Endothelial cell of umbilical vein (primary cell): ENCODE measurements at regions not wholly inside any gene's neighbourhood (a gene's known extent, or its start where the extent isn't known, plus 50 kb on each side); places are given as distances from the start of the nearest gene placed in this dataset.

Experiments
- BruUV-seq: library from RNA; stranded (reverse); fragments of 400-500 nt; replicated peaks from 2 replicates; lab custom pipeline; 2021; lab: Mats Ljungman, UMichigan
- CTCF ChIA-PET: fragments of 300-600, 350-600 bp; sonication (Branson Sonifier 250); formaldehyde crosslinking; loops from one replicate; lab custom pipeline; 2021; ENCODE audit warnings: antibody characterized with exemption, inconsistent platforms; lab: Charles Lee
- POLR2A ChIA-PET: fragments of 300-600, 350-600 bp; sonication (Branson Sonifier 250); formaldehyde crosslinking; loops from one replicate; lab custom pipeline; 2021; ENCODE audit warnings: antibody characterized with exemption, inconsistent platforms; lab: Charles Lee
- DNase-seq: peaks from one replicate; pipeline ENCODE4 v3.0.0-alpha.2; 2011; ENCODE audit warnings: low read depth, low spot score
- FAIRE-seq: peaks from 2 replicates; lab custom pipeline; 2011; peaks lifted over from hg19 to GRCh38; lab: Jason Lieb, UNC
- H2AFZ ChIP-seq: 2 replicates; pipeline ENCODE4 v1.6.0; 2012; ENCODE audit warnings: low read depth, low read length, control low read depth, inconsistent platforms
- H3K27ac ChIP-seq: 2 replicates; pipeline ENCODE4 v1.5.1; 2011; ENCODE audit warnings: low read depth, mild to moderate bottlenecking, control low read depth, low read length, moderate library complexity; ENCODE audit not compliant: insufficient read depth
- H3K27me3 ChIP-seq, 2 experiments: 2 replicates each; pipeline versions ENCODE4 v1.6.0 to v1.6.1; 2011; ENCODE audit warnings: low read length in 2 of 2, mixed read lengths in 1 of 2; ENCODE audit not compliant: control insufficient read depth in 2 of 2, insufficient read depth in 2 of 2
- H3K36me3 ChIP-seq, 2 experiments: 2 replicates in 1 of 2; 3 replicates in 1 of 2; pipeline ENCODE4 v1.5.1; 2011; ENCODE audit warnings: low read length in 2 of 2, mild to moderate bottlenecking in 1 of 2, moderate library complexity in 1 of 2; ENCODE audit not compliant: control insufficient read depth in 2 of 2, insufficient read depth in 2 of 2; ENCODE audit errors: extremely low read depth in 1 of 2
- H3K4me1 ChIP-seq: 3 replicates; pipeline ENCODE4 v1.5.1; 2011; ENCODE audit warnings: mild to moderate bottlenecking, low read length; ENCODE audit not compliant: control insufficient read depth, insufficient read depth; ENCODE audit errors: extremely low read depth
- H3K4me2 ChIP-seq: 2 replicates; pipeline ENCODE4 v1.6.1; 2011; ENCODE audit warnings: low read length, control low read depth, mixed read lengths; ENCODE audit not compliant: insufficient read depth
- H3K4me3 ChIP-seq, 3 experiments: fragments of 200-600 bp in 1 of 3; sonication (generic), shearing (Covaris generic) in 1 of 3; replicated peaks in 1 of 3; 2 replicates each; pipeline ENCODE4 v1.5.1; 2011 to 2016; ENCODE audit warnings: control low read depth in 3 of 3, low read length in 3 of 3, mild to moderate bottlenecking in 2 of 3, inconsistent platforms in 1 of 3, low read depth in 1 of 3, moderate library complexity in 1 of 3; ENCODE audit not compliant: insufficient read depth in 1 of 3
- H3K79me2 ChIP-seq: 2 replicates; pipeline ENCODE4 v1.6.0; 2012; ENCODE audit warnings: low read length, inconsistent platforms; ENCODE audit not compliant: control insufficient read depth, insufficient read depth
- H3K9ac ChIP-seq: replicated peaks from 2 replicates; pipeline ENCODE3; 2011; ENCODE audit warnings: low read length, control low read depth; ENCODE audit not compliant: insufficient read depth; ENCODE audit errors: extremely low read depth
- H3K9me1 ChIP-seq: replicated peaks from 3 replicates; pipeline ENCODE4 v1.6.0; 2011; ENCODE audit warnings: mild to moderate bottlenecking, low read length; ENCODE audit not compliant: control insufficient read depth, insufficient read depth; ENCODE audit errors: extremely low read depth
- H3K9me3 ChIP-seq: replicated peaks from 2 replicates; pipeline ENCODE4 v1.5.1; 2012; ENCODE audit warnings: low read length, inconsistent platforms; ENCODE audit not compliant: control insufficient read depth, insufficient read depth
- H4K20me1 ChIP-seq: replicated peaks from 2 replicates; pipeline ENCODE3; 2011; ENCODE audit warnings: mild to moderate bottlenecking, low read length; ENCODE audit not compliant: control insufficient read depth, insufficient read depth; ENCODE audit errors: extremely low read depth
- CTCF ChIP-seq, 2 donors: IDR thresholded peaks; 1 replicate in 1 of 2; 2 replicates in 1 of 2; pipeline ENCODE4 v1.5.1; 2011; ENCODE audit warnings: low read length in 2 of 2, mild to moderate bottlenecking in 2 of 2, moderate library complexity in 2 of 2, control low read depth in 1 of 2, inconsistent platforms in 1 of 2, low read depth in 1 of 2; ENCODE audit not compliant: insufficient read depth in 1 of 2; ENCODE audit errors: extremely low read depth in 1 of 2
- EZH2 ChIP-seq: IDR thresholded peaks from 2 replicates; pipeline ENCODE4 v1.6.1; 2012; ENCODE audit warnings: borderline replicate concordance, low read depth, mild to moderate bottlenecking, moderate library complexity, low read length, inconsistent platforms; ENCODE audit not compliant: severe bottlenecking
- FOS ChIP-seq: IDR thresholded peaks from 2 replicates; pipeline ENCODE4 v1.6.1; 2011; ENCODE audit warnings: mild to moderate bottlenecking, low read length, moderate library complexity, borderline replicate concordance; ENCODE audit not compliant: insufficient read depth
- GATA2 ChIP-seq: IDR thresholded peaks from 2 replicates; pipeline ENCODE4 v1.7.0; 2011; ENCODE audit warnings: low read depth, mild to moderate bottlenecking, moderate library complexity, mixed read lengths, low read length; ENCODE audit not compliant: insufficient read length, insufficient read depth
- JUN ChIP-seq: IDR thresholded peaks from 2 replicates; pipeline ENCODE4 v1.6.1; 2011; ENCODE audit warnings: borderline replicate concordance, low read depth; ENCODE audit not compliant: insufficient read length, insufficient read depth
- MAX ChIP-seq: IDR thresholded peaks from 2 replicates; pipeline ENCODE4 v1.6.1; 2011; ENCODE audit not compliant: insufficient read depth, insufficient read length
- MYC ChIP-seq: IDR thresholded peaks from one replicate; pipeline ENCODE4 v1.6.1; 2011; ENCODE audit warnings: mild to moderate bottlenecking, low read depth, low read length
- POLR2A ChIP-seq: IDR thresholded peaks from 2 replicates; pipeline ENCODE4 v1.6.1; 2012; ENCODE audit warnings: low read depth, mild to moderate bottlenecking, control low read depth, low read length
- POLR2AphosphoS5 ChIP-seq: IDR thresholded peaks from 2 replicates; pipeline ENCODE4 v1.6.1; 2012; ENCODE audit warnings: low read depth, mild to moderate bottlenecking, control low read depth, low read length, moderate library complexity; ENCODE audit not compliant: insufficient read depth
- dilution Hi-C: fragments of 300-500 bp; cut with MboI; formaldehyde crosslinking; loops from one replicate; pipeline ENCODE4 v1.15.0; 2019; ENCODE audit warnings: low sequenced_read_pairs; ENCODE audit not compliant: extremely low pct_ligation_motif_present
- intact Hi-C: fragments of 100-400 bp; cut with micrococcal nuclease; formaldehyde crosslinking; loops from one replicate; pipeline ENCODE4 v1.10.0; 2022

GRCh38 chr2:20913491-20913890 is 90.6 kb upstream of the LDAH start:
- Histone ChIP-seq H3K79me2 (no peaks in the 10 kb centered on the region), H3K4me3 (no peak overlapping the region), H2AFZ (no peak overlapping the region), H3K9me3 (no peaks in the 10 kb centered on the region), H4K20me1 (no peaks in the 10 kb centered on the region), H3K36me3 (no peaks in the 10 kb centered on the region), H3K9me1 (no peaks in the 10 kb centered on the region), H3K27me3 (no peaks in the 10 kb centered on the region), H3K4me1 (no peaks in the 10 kb centered on the region), H3K27ac (no peak overlapping the region), H3K9ac (no peak overlapping the region), H3K4me2 (no peak overlapping the region)
- ChIA-PET CTCF (interaction anchor here (1.2 to 5.1 kb wide), 2 partner anchors 50 to 253 kb away, joined by 3 to 21 read pairs; no protein-coding TSS in a partner anchor), POLR2A (no interaction called here)
- DNase-seq: no peak
- intact Hi-C loops (no loop called here), dilution Hi-C loops (no loop called here)
- no peak for TF ChIP-seq MYC
- TF ChIP-seq POLR2AphosphoS5: no peak
- TF ChIP-seq CTCF (IDR thresholded peaks at IDR 0.05; ENCODE audit: extremely low read depth in 1 of 2, insufficient read depth in 1 of 2, low read depth in 1 of 2, low read length in 2 of 2): no peak
- no peak for TF ChIP-seq POLR2A
- FAIRE-seq: no peak
- no TSS peak for BruUV-seq

- dilution Hi-C loops (no loop called here), intact Hi-C loops (no loop called here)
- no peak overlapping the region for H3K9ac ChIP-seq
- no peak overlapping the region for H2AFZ ChIP-seq
- no peak for FAIRE-seq
- BruUV-seq: no TSS peak
- ChIA-PET POLR2A (no interaction called here), CTCF (no interaction called here)
- H3K9me1 ChIP-seq: no peaks in the 10 kb centered on the region
- TF ChIP-seq MAX (no peak), FOS (no peak), GATA2 (no peak), EZH2 (no peak), POLR2AphosphoS5 (no peak), CTCF (IDR thresholded peaks at IDR 0.05; ENCODE audit: extremely low read depth in 1 of 2, insufficient read depth in 1 of 2, low read depth in 1 of 2, low read length in 2 of 2) (no peak), JUN (no peak), POLR2A (no peak), MYC (no peak)
- H3K4me1 ChIP-seq: no peaks in the 10 kb centered on the region
- no peak overlapping the region for H3K4me3 ChIP-seq
- H3K27ac ChIP-seq: no peak overlapping the region
- H3K79me2 ChIP-seq: no peaks in the 10 kb centered on the region
- no peak for DNase-seq
- no peaks in the 10 kb centered on the region for H3K9me3 ChIP-seq
- H3K4me2 ChIP-seq: no peak overlapping the region
- H3K27me3 ChIP-seq: no peaks in the 10 kb centered on the region
- no peaks in the 10 kb centered on the region for H4K20me1 ChIP-seq
- H3K36me3 ChIP-seq: no peaks in the 10 kb centered on the region
Measured at GRCh38 chr2:20900052-20900636, 77.2 kb upstream of the LDAH start.
